AG04450 (cell line): ENCODE measurements at regions not wholly inside any gene's neighbourhood (a gene's known extent, or its start where the extent isn't known, plus 50 kb on each side); places are given as distances from the start of the nearest gene placed in this dataset.

Source experiments
- CTCF ChIA-PET: fragments of 300-600, 350-600 bp; formaldehyde crosslinking; extraction: SDS; loops from one replicate; lab custom pipeline; 2022; ENCODE audit warnings: antibody characterized with exemption, inconsistent platforms; lab: Charles Lee
- POLR2A ChIA-PET: fragments of 350-600 bp; formaldehyde crosslinking; extraction: SDS; loops from one replicate; lab custom pipeline; 2021; ENCODE audit warnings: antibody characterized with exemption, inconsistent platforms; lab: Yijun Ruan, JAX
- DNase-seq: peaks from one replicate; pipeline ENCODE4 v3.0.0-alpha.2; 2011; ENCODE audit warnings: low read depth, low spot score
- H3K27ac ChIP-seq: one replicate; pipeline ENCODE4 v1.5.1; 2012; ENCODE audit warnings: low read depth, low read length, control low read depth
- H3K27me3 ChIP-seq: one replicate; pipeline ENCODE4 v1.6.0; 2012; ENCODE audit warnings: low read length; ENCODE audit not compliant: control insufficient read depth, insufficient read depth
- H3K4me3 ChIP-seq: 2 replicates; pipeline ENCODE4 v1.5.1; 2011; ENCODE audit warnings: mild to moderate bottlenecking, low read depth, low read length, control low read depth
- H3K9me3 ChIP-seq: 2 replicates; pipeline ENCODE4 v1.5.1; 2012; ENCODE audit warnings: low read length; ENCODE audit not compliant: control insufficient read depth, insufficient read depth
- CTCF ChIP-seq: IDR thresholded peaks from 2 replicates; pipeline ENCODE4 v1.5.1; 2011; ENCODE audit warnings: low read depth, low read length, control low read depth, inconsistent platforms

- CTCF ChIA-PET: interaction anchor here (1.0 kb wide), 1 partner anchor 126 kb away, joined by 3 read pairs; no protein-coding TSS in a partner anchor
- TF ChIP-seq CTCF: no peak
- DNase-seq: no peak
- Histone ChIP-seq H3K27ac (no peak overlapping the region), H3K27me3 (no peaks in the 10 kb centered on the region), H3K9me3 (no peaks in the 10 kb centered on the region), H3K4me3 (no peak overlapping the region)
- POLR2A ChIA-PET: no interaction called here
Observed at GRCh38 chr11:15775797-15776196, 580.5 kb downstream of the SOX6 start.

GRCh38 chr11:15776366-15776765 lies 580.0 kb downstream of the SOX6 start:
- no peak overlapping the region for H3K4me3 ChIP-seq
- H3K27me3 ChIP-seq: no peaks in the 10 kb centered on the region
- no peaks in the 10 kb centered on the region for H3K9me3 ChIP-seq
- DNase-seq: no peak
- ChIA-PET CTCF (interaction anchor here (1.0 kb wide), 1 partner anchor 127 kb away, joined by 3 read pairs; no protein-coding TSS in a partner anchor), POLR2A (no interaction called here)
- TF ChIP-seq CTCF: no peak
- no peak overlapping the region for H3K27ac ChIP-seq

GRCh38 chr11:15779518-15779917 lies 576.8 kb downstream of the SOX6 start:
- Histone ChIP-seq H3K27ac (no peak overlapping the region), H3K9me3 (no peaks in the 10 kb centered on the region), H3K4me3 (no peak overlapping the region), H3K27me3 (peaks cover 3% of the 10 kb centered on the region)
- no peak for DNase-seq
- TF ChIP-seq CTCF: no peak
- POLR2A ChIA-PET: no interaction called here
- CTCF ChIA-PET: interaction anchor here (1.3 kb wide), 1 partner anchor 10 kb away, joined by 3 read pairs; no protein-coding TSS in a partner anchor

GRCh38 chr11:15780382-15780781 lies 576.0 kb downstream of the SOX6 start:
- H3K27ac ChIP-seq: no peak overlapping the region
- DNase-seq: no peak
- no peak for TF ChIP-seq CTCF
- H3K4me3 ChIP-seq: no peak overlapping the region
- ChIA-PET POLR2A (no interaction called here), CTCF (interaction anchor here (1.3 kb wide), 1 partner anchor 9 kb away, joined by 3 read pairs; no protein-coding TSS in a partner anchor)
- H3K9me3 ChIP-seq: no peaks in the 10 kb centered on the region
- peaks cover 3% of the 10 kb centered on the region for H3K27me3 ChIP-seq

- TF ChIP-seq CTCF: no peak
- DNase-seq: no peak
- peaks cover 3% of the 10 kb centered on the region for H3K27me3 ChIP-seq
- no peaks in the 10 kb centered on the region for H3K9me3 ChIP-seq
- no peak overlapping the region for H3K4me3 ChIP-seq
- ChIA-PET CTCF (no interaction called here), POLR2A (no interaction called here)
- H3K27ac ChIP-seq: no peak overlapping the region
Observed at GRCh38 chr11:15780837-15781236, 575.5 kb downstream of the SOX6 start.
